ENCODE measurements at regions not wholly inside any gene's neighbourhood (a gene's known extent, or its start where the extent isn't known, plus 50 kb on each side); places are given as distances from the start of the nearest gene placed in this dataset.
A peak's percentile ranks its signal among the peaks of the same experiment; 100 is the strongest.

- no peaks in the 10 kb centered on the region for H3K36me3 ChIP-seq (ENCODE audit: control insufficient read depth in 1 of 2, insufficient read depth in 2 of 2, low read length in 2 of 2)
- H3K9ac ChIP-seq (ENCODE audit: low read length): no peak overlapping the region
- whole genome bisulfite sequencing (ENCODE audit: extremely low coverage, insufficient coverage, insufficient read length): no CpG with 5 or more reads among the region's 5 CpGs
- no peak overlapping the region for H3K4me3 ChIP-seq (ENCODE audit: low read depth, low read length)
- H3K23ac ChIP-seq (ENCODE audit: low read length): no peak overlapping the region
- no peak overlapping the region for H2BK5ac ChIP-seq (ENCODE audit: low read depth, low read length, poor library complexity)
- H3K79me2 ChIP-seq (ENCODE audit: control insufficient read depth, insufficient read depth, low read length, poor library complexity): no peaks in the 10 kb centered on the region
- no peak overlapping the region for H3K4me2 ChIP-seq (ENCODE audit: low read length)
- no peak overlapping the region for H3K14ac ChIP-seq (ENCODE audit: low read length)
- no peak overlapping the region for H2AFZ ChIP-seq (ENCODE audit: insufficient read depth, low read length, poor library complexity)
- peak overlapping the region; percentile 7 for H2BK120ac ChIP-seq (ENCODE audit: insufficient read depth, low read length, poor library complexity)
- H4K8ac ChIP-seq (ENCODE audit: low read depth, low read length): peak overlapping the region; percentile 19
- H3K4me1 ChIP-seq (ENCODE audit: control insufficient read depth in 1 of 2, insufficient read depth in 2 of 2, low read length in 2 of 2): peaks cover 0 to 4% of the 10 kb centered on the region in 2 experiments
- H4K91ac ChIP-seq (ENCODE audit: low read depth, low read length): peak overlapping the region; percentile 6
- no peaks in the 10 kb centered on the region for H3K79me1 ChIP-seq (ENCODE audit: low read length)
- peak overlapping the region; percentile 71 for H2BK12ac ChIP-seq (ENCODE audit: low read length)
- no peak overlapping the region for H3K18ac ChIP-seq (ENCODE audit: low read length)
- DNase-seq: no peak
- H2AK5ac ChIP-seq (ENCODE audit: low read length): peak overlapping the region; percentile 37
- no peaks in the 10 kb centered on the region for H3K9me3 ChIP-seq (ENCODE audit: insufficient read depth, low read depth, low read length)
- H3K4ac ChIP-seq (ENCODE audit: low read depth, low read length): no peak overlapping the region
- no peak overlapping the region for H4K12ac ChIP-seq (ENCODE audit: low read depth, low read length)
- H3K27me3 ChIP-seq (ENCODE audit: insufficient read depth, low read length): no peaks in the 10 kb centered on the region
- no peak overlapping the region for H3K27ac ChIP-seq (ENCODE audit: low read depth, low read length)
Measured at GRCh38 chr6:93567164-93567563, 147.8 kb upstream of the EPHA7 start.

GRCh38 chr6:93566285-93566684 lies 146.9 kb upstream of the EPHA7 start:
- Histone ChIP-seq H2AK5ac (ENCODE audit: low read length) (no peak overlapping the region), H3K27ac (ENCODE audit: low read depth, low read length) (no peak overlapping the region), H3K18ac (ENCODE audit: low read length) (no peak overlapping the region), H3K4me1 (ENCODE audit: control insufficient read depth in 1 of 2, insufficient read depth in 2 of 2, low read length in 2 of 2) (peaks cover 0 to 4% of the 10 kb centered on the region in 2 experiments), H3K79me1 (ENCODE audit: low read length) (no peaks in the 10 kb centered on the region), H2AFZ (ENCODE audit: insufficient read depth, low read length, poor library complexity) (no peak overlapping the region), H3K4me3 (ENCODE audit: low read depth, low read length) (no peak overlapping the region), H3K4me2 (ENCODE audit: low read length) (no peak overlapping the region), H4K91ac (ENCODE audit: low read depth, low read length) (no peak overlapping the region), H3K9me3 (ENCODE audit: insufficient read depth, low read depth, low read length) (no peaks in the 10 kb centered on the region), H3K27me3 (ENCODE audit: insufficient read depth, low read length) (no peaks in the 10 kb centered on the region), H2BK120ac (ENCODE audit: insufficient read depth, low read length, poor library complexity) (no peak overlapping the region), H3K4ac (ENCODE audit: low read depth, low read length) (no peak overlapping the region), H2BK12ac (ENCODE audit: low read length) (no peak overlapping the region), H2BK5ac (ENCODE audit: low read depth, low read length, poor library complexity) (no peak overlapping the region), H3K14ac (ENCODE audit: low read length) (no peak overlapping the region), H3K36me3 (ENCODE audit: control insufficient read depth in 1 of 2, insufficient read depth in 2 of 2, low read length in 2 of 2) (no peaks in the 10 kb centered on the region), H4K8ac (ENCODE audit: low read depth, low read length) (no peak overlapping the region), H4K12ac (ENCODE audit: low read depth, low read length) (no peak overlapping the region), H3K23ac (ENCODE audit: low read length) (no peak overlapping the region), H3K9ac (ENCODE audit: low read length) (no peak overlapping the region), H3K79me2 (ENCODE audit: control insufficient read depth, insufficient read depth, low read length, poor library complexity) (no peaks in the 10 kb centered on the region)
- WGBS (ENCODE audit: extremely low coverage, insufficient coverage, insufficient read length): 100% methylated on average over 3 of the region's 8 CpGs
- peak in 1 of 2 donors; percentile 44 for DNase-seq

DNA sequence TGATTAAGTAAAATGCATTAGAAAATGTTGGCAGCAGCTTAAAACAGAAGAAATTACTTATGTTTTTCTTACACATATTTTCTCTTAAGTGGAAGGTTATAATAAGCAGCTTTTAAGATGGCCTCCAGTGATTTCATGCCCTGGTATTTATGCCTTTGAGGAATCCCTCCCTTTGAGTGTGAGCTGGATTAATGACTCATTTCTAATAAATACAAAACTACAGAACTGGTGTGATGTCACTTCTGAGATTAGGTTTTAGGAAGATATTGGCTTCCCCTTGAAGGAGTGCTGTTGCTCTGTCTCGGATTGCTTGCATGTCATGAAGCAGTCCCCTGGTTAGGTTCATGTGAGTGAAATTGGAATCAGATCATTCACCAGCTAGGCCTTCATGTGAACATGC lies 143.2 kb upstream of the EPHA7 start:
- Histone ChIP-seq H3K23ac (ENCODE audit: low read length) (no peak overlapping the region), H3K14ac (ENCODE audit: low read length) (no peak overlapping the region), H3K4me1 (ENCODE audit: control insufficient read depth in 1 of 2, insufficient read depth in 2 of 2, low read length in 2 of 2) (peaks cover 0 to 4% of the 10 kb centered on the region in 2 experiments), H3K9ac (ENCODE audit: low read length) (no peak overlapping the region), H2BK5ac (ENCODE audit: low read depth, low read length, poor library complexity) (no peak overlapping the region), H3K27ac (ENCODE audit: low read depth, low read length) (no peak overlapping the region), H3K18ac (ENCODE audit: low read length) (no peak overlapping the region), H2BK12ac (ENCODE audit: low read length) (no peak overlapping the region), H4K91ac (ENCODE audit: low read depth, low read length) (no peak overlapping the region), H3K4me3 (ENCODE audit: low read depth, low read length) (no peak overlapping the region), H3K4ac (ENCODE audit: low read depth, low read length) (no peak overlapping the region), H2AFZ (ENCODE audit: insufficient read depth, low read length, poor library complexity) (no peak overlapping the region), H3K9me3 (ENCODE audit: insufficient read depth, low read depth, low read length) (no peaks in the 10 kb centered on the region), H2AK5ac (ENCODE audit: low read length) (no peak overlapping the region), H3K36me3 (ENCODE audit: control insufficient read depth in 1 of 2, insufficient read depth in 2 of 2, low read length in 2 of 2) (no peaks in the 10 kb centered on the region), H4K8ac (ENCODE audit: low read depth, low read length) (no peak overlapping the region), H4K12ac (ENCODE audit: low read depth, low read length) (no peak overlapping the region), H3K4me2 (ENCODE audit: low read length) (no peak overlapping the region), H3K27me3 (ENCODE audit: insufficient read depth, low read length) (no peaks in the 10 kb centered on the region), H3K79me2 (ENCODE audit: control insufficient read depth, insufficient read depth, low read length, poor library complexity) (no peaks in the 10 kb centered on the region), H2BK120ac (ENCODE audit: insufficient read depth, low read length, poor library complexity) (no peak overlapping the region), H3K79me1 (ENCODE audit: low read length) (no peaks in the 10 kb centered on the region)
- DNase-seq: no peak
- no CpG with 5 or more reads among the region's 1 CpG for WGBS (ENCODE audit: extremely low coverage, insufficient coverage, insufficient read length)

DNA sequence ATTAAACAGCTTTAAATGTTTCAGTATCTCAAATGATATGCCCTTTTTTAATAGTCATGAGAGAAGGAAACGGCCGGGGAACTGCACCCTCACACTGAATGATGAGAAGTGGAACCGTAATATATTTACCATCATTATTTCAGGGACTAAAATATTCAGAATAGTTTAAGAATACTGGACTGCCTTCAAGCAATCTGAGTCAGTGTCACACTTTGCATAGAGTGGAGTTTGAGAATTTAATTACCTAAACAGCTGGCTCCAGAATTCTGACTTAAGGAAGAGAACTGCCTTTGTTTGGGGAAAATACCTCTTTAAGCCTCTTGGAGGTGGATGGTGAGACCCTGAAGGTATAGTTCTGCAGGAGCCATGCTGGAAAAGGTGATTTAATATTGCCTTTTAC lies 135.9 kb upstream of the EPHA7 start:
- Histone ChIP-seq H3K14ac (ENCODE audit: low read length) (no peak overlapping the region), H3K4ac (ENCODE audit: low read depth, low read length) (no peak overlapping the region), H2AFZ (ENCODE audit: insufficient read depth, low read length, poor library complexity) (no peak overlapping the region), H2AK5ac (ENCODE audit: low read length) (no peak overlapping the region), H4K12ac (ENCODE audit: low read depth, low read length) (no peak overlapping the region), H3K27ac (ENCODE audit: low read depth, low read length) (no peak overlapping the region), H4K8ac (ENCODE audit: low read depth, low read length) (no peak overlapping the region), H3K4me1 (ENCODE audit: control insufficient read depth in 1 of 2, insufficient read depth in 2 of 2, low read length in 2 of 2) (no peaks in the 10 kb centered on the region), H4K91ac (ENCODE audit: low read depth, low read length) (no peak overlapping the region), H3K79me1 (ENCODE audit: low read length) (no peaks in the 10 kb centered on the region), H3K18ac (ENCODE audit: low read length) (no peak overlapping the region), H3K4me3 (ENCODE audit: low read depth, low read length) (no peak overlapping the region), H2BK5ac (ENCODE audit: low read depth, low read length, poor library complexity) (no peak overlapping the region), H3K23ac (ENCODE audit: low read length) (no peak overlapping the region), H2BK12ac (ENCODE audit: low read length) (no peak overlapping the region), H3K9ac (ENCODE audit: low read length) (no peak overlapping the region), H3K27me3 (ENCODE audit: insufficient read depth, low read length) (no peaks in the 10 kb centered on the region), H3K36me3 (ENCODE audit: control insufficient read depth in 1 of 2, insufficient read depth in 2 of 2, low read length in 2 of 2) (no peaks in the 10 kb centered on the region), H3K4me2 (ENCODE audit: low read length) (no peak overlapping the region), H2BK120ac (ENCODE audit: insufficient read depth, low read length, poor library complexity) (no peak overlapping the region), H3K79me2 (ENCODE audit: control insufficient read depth, insufficient read depth, low read length, poor library complexity) (no peaks in the 10 kb centered on the region), H3K9me3 (ENCODE audit: insufficient read depth, low read depth, low read length) (no peaks in the 10 kb centered on the region)
- DNase-seq: no peak
- WGBS (ENCODE audit: extremely low coverage, insufficient coverage, insufficient read length): no CpG with 5 or more reads among the region's 3 CpGs

Data from trophoblast cell (in vitro differentiated cells and primary cell).